ENCODE measurements at regions not wholly inside any gene's neighbourhood (a gene's known extent, or its start where the extent isn't known, plus 50 kb on each side); places are given as distances from the start of the nearest gene placed in this dataset.
A peak's percentile ranks its signal among the peaks of the same experiment; 100 is the strongest.

- FAIRE-seq, result no peak
These were observed 53.5 kb upstream of the ACSL1 start for GRCh38 chr4:184879271-184879670.

GRCh38 chr4:184882276-184882675 lies 56.5 kb upstream of the ACSL1 start:
- DNase-seq (ENCODE audit: low spot score) (no peak), FAIRE-seq (no peak)

More at GRCh38 chr4:184879271-184879670, 53.5 kb upstream of the ACSL1 start:
- DNase-seq (ENCODE audit: low spot score), result no peak

DNA sequence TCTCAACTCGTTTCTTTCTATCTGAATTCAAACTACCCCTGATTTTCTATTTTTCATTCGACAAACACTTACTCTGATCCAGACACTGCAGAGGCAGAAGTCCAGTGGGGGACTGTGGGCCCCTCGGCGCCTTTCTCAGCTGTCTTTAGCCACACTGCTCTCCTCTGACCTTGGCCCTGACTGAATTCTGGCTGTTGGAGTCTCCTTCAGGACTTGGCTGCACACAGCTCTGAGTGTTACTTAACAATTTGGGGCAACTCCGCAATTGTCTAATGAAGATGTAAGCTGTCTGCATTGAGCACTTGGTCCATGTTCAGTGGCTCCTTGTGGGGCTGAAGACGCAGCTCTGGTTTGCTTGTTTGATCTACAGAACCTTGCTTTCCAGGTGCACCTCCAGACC lies 57.3 kb upstream of the ACSL1 start:
- DNase-seq (ENCODE audit: low spot score), result no peak
- no peak for FAIRE-seq

- no peak for FAIRE-seq
- no peak for DNase-seq (ENCODE audit: low spot score)
These were observed 59.1 kb upstream of the ACSL1 start for GRCh38 chr4:184884883-184885282.

DNA sequence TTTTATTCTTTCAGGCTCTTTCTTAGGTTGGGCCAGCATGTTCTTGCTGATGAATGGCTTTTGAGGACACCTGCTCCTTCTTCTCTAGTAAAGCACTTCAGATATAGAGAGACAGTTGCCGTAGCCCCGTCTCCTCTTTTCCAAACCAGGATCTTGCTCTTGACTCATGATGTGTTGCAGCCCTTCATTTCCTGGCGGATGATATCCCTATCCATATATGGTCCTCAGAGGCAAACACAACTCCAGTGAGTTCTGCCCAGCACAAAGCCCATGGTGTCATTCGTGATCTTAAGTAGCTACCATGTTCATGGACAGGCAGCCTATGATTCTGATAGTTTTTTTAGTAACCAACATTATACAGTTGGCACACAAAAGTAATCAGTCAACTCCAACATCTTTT lies 59.8 kb upstream of the ACSL1 start:
- DNase-seq (ENCODE audit: low spot score), result no peak

DNA sequence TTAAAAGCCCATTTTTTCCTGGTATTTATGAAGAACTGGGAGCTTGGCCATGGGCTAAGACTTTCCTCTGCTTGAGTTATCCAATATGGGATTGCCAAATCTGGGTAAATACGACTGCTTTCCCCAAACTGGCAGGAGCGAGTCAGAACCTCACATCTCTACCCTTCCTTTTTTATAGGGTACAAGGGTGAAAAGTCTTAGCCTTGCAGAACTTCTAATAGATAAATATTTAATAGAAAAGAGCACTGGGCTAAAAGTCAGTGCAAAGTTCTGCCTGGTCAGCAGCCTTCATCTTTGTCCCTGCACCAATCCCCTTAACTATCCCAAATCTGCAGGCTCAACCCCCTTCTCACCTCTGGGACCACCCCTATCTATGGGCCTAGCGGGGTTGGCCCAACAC lies 61.6 kb upstream of the ACSL1 start:
- no peak for FAIRE-seq
- DNase-seq (ENCODE audit: low spot score), result no peak

More for the DNA sequence above, 59.8 kb upstream of the ACSL1 start:
- FAIRE-seq, result no peak

DNA sequence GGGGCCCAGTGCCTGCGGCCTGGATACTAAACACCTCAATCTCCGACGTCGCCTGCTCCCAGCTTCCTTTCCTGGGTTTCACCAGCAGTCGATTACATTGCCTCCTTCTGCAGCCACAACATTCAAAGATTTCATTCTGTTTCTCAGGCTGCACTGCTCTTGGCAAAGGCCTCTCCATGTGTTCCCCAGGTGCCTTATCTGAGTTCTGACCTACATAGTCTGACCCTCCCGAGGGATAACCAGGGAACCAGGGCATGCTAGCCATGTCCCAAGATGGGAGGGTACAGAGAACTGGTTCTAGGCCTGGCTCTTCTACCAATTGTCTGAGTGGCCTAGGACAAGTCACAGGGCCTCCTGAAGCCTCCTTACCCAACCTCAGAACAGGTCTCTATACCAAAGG lies 62.2 kb upstream of the ACSL1 start:
- DNase-seq (ENCODE audit: low spot score) (no peak), FAIRE-seq (no peak)

GRCh38 chr4:184889666-184890335 lies 64.0 kb upstream of the ACSL1 start:
- DNase-seq (ENCODE audit: low spot score), result no peak
- FAIRE-seq, result no peak

- FAIRE-seq, result no peak
- DNase-seq (ENCODE audit: low spot score), result no peak
These were observed 64.7 kb upstream of the ACSL1 start for GRCh38 chr4:184890499-184890898.

DNA sequence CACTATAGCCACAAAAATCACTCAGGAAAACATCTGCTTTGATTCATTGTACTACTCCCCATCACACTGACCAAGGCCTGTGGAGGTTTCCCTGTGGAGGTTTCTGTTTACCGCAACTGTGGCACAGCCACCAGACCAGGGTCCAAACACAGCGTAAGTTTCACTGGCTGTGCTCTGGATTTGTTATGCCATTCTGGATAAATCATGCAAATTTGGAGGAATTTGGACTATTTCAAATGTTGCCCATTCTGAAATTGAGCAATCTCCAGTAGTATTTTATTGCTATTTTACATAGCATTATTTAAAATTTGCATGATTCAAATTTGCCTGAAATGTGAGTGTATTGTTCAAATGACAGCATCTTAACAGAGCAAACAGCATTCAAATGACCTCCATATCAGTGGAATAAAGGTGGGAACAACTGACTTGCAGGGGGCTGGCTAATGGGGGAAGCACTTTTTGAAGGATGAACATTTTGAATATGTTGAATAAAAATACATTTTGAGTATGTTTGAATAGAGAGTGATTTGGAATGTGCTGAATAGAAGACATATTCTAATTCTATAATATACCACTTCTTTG lies 66.1 kb upstream of the ACSL1 start:
- no peak for FAIRE-seq
- DNase-seq (ENCODE audit: low spot score), result no peak

- FAIRE-seq (no peak), DNase-seq (ENCODE audit: low spot score) (no peak)
These were observed 67.2 kb upstream of the ACSL1 start for GRCh38 chr4:184892999-184893398.

DNA sequence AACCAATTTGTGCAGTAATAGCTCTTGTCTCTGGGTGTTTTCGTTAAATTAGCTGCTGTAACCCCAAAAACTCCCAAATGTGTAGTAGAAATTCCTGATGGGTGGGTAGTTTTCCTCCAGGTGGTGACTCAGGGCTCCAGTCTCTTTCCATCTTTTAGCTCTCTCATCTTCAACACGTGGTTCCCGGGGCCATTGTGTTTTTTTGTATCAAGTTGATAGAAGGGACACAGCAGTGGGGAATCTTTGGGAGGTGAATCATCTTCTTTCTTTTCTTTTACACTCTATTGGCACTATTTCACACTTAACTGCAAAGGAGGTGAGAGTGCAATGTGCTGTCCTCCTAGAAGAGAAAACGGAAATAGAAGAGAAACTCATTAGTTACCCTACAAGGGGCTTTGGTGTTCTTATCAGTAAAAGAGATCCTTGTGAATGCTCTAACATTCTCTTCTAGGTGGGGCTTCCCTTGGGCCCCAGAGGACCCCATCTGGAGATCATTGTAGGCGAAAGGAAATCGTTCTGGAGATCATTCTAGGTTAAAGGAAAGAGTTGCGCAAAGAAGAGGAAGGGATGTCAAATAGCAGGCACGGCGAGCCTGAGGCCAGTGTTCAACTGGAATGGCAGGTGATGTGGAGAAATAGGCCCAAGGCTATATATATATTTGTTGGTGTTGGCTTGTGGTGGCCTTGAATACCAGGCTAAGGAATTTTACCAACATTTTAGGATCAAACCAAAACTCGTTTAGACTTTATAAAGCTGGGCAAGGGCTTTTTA lies 68.2 kb upstream of the ACSL1 start:
- FAIRE-seq (no peak), DNase-seq (ENCODE audit: low spot score) (no peak)

- FAIRE-seq (no peak), DNase-seq (ENCODE audit: low spot score) (no peak)
These were observed 69.4 kb upstream of the ACSL1 start for GRCh38 chr4:184895012-184895695.

DNA sequence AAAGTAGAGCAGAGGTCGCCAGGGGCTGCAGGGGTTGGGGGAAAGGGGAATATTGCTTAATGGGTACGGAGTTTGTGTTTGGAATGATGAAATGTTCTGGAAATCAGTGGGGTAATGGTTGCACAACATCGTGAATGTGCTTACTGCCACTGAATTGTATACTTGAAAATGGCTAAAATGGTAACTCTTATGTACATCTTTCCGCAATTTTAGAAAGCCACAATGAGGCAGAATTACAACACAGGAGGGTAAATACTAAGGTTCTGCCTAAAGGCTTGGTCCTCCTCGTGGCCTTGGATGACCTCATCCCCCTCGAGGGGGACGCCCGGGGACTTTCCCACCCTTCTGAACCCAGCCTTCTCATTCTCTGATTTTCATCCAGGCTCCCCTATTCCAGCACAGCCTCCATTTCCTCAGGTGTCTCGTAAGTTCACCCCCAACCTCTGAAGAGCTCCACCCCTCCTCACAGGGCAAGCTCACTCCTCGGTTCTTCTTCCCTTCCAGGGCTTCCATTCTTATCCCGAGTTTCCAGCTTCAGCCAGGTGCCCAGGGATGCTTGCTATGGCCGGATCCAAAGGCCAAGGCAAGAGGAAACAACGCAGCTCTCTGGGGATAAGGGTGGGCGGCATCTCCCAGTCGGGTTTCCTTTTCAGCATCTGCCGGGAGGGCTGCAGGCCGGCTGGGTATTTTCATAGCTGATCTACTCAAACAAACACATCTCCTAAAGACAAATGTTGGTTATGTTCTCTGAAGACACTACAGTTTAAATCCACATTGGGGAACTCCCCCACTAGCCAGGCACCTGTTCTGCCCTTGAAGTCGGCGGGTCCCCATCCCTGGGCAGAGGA lies 71.3 kb upstream of the ACSL1 start:
- no peak for DNase-seq (ENCODE audit: low spot score)
- FAIRE-seq, result no peak

DNA sequence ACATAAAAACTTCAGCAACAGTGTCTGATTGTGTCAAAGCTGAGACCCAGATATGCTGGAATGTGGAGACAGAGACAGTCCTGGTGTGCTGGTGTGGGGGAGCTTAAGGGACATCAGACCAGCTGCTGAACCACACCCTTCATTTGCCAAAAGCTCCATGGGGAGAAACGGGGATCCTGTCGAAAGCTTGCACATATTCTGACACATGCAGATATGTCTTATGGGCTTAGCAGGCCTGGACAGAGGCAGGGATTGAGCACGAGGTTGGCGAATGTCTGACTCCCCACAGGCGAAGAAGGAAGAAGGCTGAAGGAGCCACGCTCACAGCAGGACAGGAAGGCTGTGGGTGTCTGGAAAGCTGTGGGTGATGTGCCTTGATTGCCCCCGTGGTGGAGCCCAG lies 72.1 kb upstream of the ACSL1 start:
- DNase-seq (ENCODE audit: low spot score), result no peak
- no peak for FAIRE-seq

GRCh38 chr4:184898793-184899192 lies 73.0 kb upstream of the ACSL1 start:
- FAIRE-seq (no peak), DNase-seq (ENCODE audit: low spot score) (no peak)

GRCh38 chr4:184899261-184900134 lies 73.7 kb upstream of the ACSL1 start:
- FAIRE-seq (no peak), DNase-seq (ENCODE audit: low spot score) (peak; percentile 7)

- no peak for DNase-seq (ENCODE audit: low spot score)
- no peak for FAIRE-seq
These were observed 74.4 kb upstream of the ACSL1 start for GRCh38 chr4:184900184-184900583.

DNA sequence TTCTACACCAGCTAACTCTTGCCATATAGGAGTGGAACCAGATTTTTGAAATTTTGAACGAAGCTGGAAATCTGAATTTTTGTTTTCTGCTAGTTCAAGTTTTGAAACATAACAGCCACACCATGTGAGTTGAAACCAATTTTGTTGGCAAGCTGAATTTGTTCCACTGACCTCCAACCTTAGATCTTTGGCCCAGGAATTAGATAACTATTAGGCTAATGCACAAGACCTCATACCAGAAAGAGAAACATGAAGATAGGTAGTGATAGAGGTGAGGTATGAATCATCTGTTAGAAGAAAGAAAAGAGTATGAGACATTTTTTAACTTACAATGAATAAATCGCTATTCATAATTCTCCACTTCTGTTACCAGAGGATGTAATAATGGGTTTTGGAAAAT lies 76.8 kb upstream of the ACSL1 start:
- FAIRE-seq, result no peak
- DNase-seq (ENCODE audit: low spot score), result no peak

- FAIRE-seq, result no peak
These were observed 80.8 kb upstream of the ACSL1 start for GRCh38 chr4:184906480-184907097.

More at GRCh38 chr4:184906480-184907097, 80.8 kb upstream of the ACSL1 start:
- no peak for DNase-seq (ENCODE audit: low spot score)
